ENCODE measurements at regions not wholly inside any gene's neighbourhood (a gene's known extent, or its start where the extent isn't known, plus 50 kb on each side); places are given as distances from the start of the nearest gene placed in this dataset.

GRCh38 chr10:36647540-36647939 lies 477.9 kb upstream of the ANKRD30A start:
- no peak overlapping the region for H3K27ac ChIP-seq

GRCh38 chr10:36640626-36641025 lies 484.8 kb upstream of the ANKRD30A start:
- no peak overlapping the region for H3K27ac ChIP-seq
- TF ChIP-seq CTCF (conservative IDR thresholded peaks at IDR 0.05) (no peak), ZFX (IDR thresholded peaks at IDR 0.05) (no peak)

More at GRCh38 chr10:36647540-36647939, 477.9 kb upstream of the ANKRD30A start:
- no peak for TF ChIP-seq CTCF (conservative IDR thresholded peaks at IDR 0.05)
- TF ChIP-seq ZFX (IDR thresholded peaks at IDR 0.05) = no peak

- no peak overlapping the region for H3K27ac ChIP-seq
- TF ChIP-seq CTCF (conservative IDR thresholded peaks at IDR 0.05) = no peak
- no peak for TF ChIP-seq ZFX (IDR thresholded peaks at IDR 0.05)
These were observed 486.8 kb upstream of the ANKRD30A start for GRCh38 chr10:36638462-36639155.

- H3K27ac ChIP-seq = no peak overlapping the region
- TF ChIP-seq CTCF (conservative IDR thresholded peaks at IDR 0.05) (no peak), ZFX (IDR thresholded peaks at IDR 0.05) (no peak)
These were observed 488.5 kb upstream of the ANKRD30A start for GRCh38 chr10:36636879-36637278.

GRCh38 chr10:36636285-36636839 lies 489.0 kb upstream of the ANKRD30A start:
- TF ChIP-seq ZFX (IDR thresholded peaks at IDR 0.05) (no peak), CTCF (conservative IDR thresholded peaks at IDR 0.05) (no peak)
- H3K27ac ChIP-seq = no peak overlapping the region

DNA sequence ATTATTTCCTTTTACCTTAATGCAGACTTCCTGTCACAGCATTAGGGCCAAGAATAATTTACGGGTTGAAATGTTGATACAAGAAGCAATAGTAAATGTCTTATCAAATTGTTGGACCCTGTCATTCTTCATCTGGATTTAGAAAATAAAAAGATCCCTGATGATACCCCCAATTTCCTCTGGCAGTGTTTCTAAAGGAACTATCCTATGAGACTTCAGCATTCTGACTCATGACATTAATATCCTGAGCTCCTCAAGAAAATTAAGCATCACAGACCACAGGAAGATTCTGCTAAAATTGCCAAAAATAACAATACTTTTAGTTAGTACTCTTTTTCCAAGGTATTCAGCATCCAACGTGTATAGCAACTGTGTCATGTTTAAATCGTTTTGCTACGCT lies 490.5 kb upstream of the ANKRD30A start:
- no peak overlapping the region for H3K27ac ChIP-seq
- TF ChIP-seq CTCF (conservative IDR thresholded peaks at IDR 0.05) = no peak
- no peak for TF ChIP-seq ZFX (IDR thresholded peaks at IDR 0.05)

DNA sequence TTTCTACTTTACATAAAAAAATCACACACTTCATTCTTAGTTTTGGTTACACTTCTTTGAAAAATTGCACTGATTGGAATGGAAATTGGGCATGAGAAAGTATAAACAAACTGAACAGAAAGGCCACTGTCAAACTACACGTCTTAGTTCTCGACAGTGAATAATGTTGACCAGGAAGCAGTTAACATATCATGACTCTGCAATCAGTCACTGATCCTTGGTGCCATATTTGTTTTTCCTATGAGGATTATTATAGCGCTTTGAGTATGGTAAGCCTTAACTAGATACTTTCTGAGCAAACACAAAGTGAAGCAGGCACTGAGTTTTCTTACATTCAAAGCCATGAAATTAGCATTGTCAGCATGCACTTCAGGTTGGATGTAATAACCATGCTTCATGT lies 495.1 kb upstream of the ANKRD30A start:
- H3K27ac ChIP-seq = no peak overlapping the region
- TF ChIP-seq CTCF (conservative IDR thresholded peaks at IDR 0.05) (no peak), ZFX (IDR thresholded peaks at IDR 0.05) (no peak)

Data from C4-2B (cell line).